Activated CD4-positive, alpha-beta memory T cell treated with anti-CD3 and anti-CD28 coated beads, Interleukin-2, amount 10 ng/mL, durations not matched to agents 7 days and 5 days (primary cell): ENCODE measurements at regions not wholly inside any gene's neighbourhood (a gene's known extent, or its start where the extent isn't known, plus 50 kb on each side); places are given as distances from the start of the nearest gene placed in this dataset.
"Not testable (repeated sequence)": the region's sequence is repeated elsewhere in the genome, so short reads cannot be mapped to it uniquely, and the experiment has no call there.

ENCODE experiments used
- CTCF ChIA-PET: fragments of 350-600 bp; sonication (Branson Sonifier 250); formaldehyde crosslinking; loops from one replicate; lab custom pipeline; 2021; ENCODE audit warnings: antibody characterized with exemption, inconsistent platforms; lab: Charles Lee
- POLR2A ChIA-PET: fragments of 350-600 bp; sonication (Branson Sonifier 250); formaldehyde crosslinking; loops from one replicate; lab custom pipeline; 2021; ENCODE audit warnings: antibody characterized with exemption; lab: Charles Lee
- DNase-seq: peaks from one replicate; pipeline ENCODE4 v3.0.0-alpha.2; 2020
- H3K27ac Mint-ChIP-seq: one replicate; pipeline ENCODE4 v1.8.0; 2021; ENCODE audit warnings: mild to moderate bottlenecking, mixed read lengths
- H3K27me3 Mint-ChIP-seq: one replicate; pipeline ENCODE4 v1.8.0; 2021; ENCODE audit warnings: mixed read lengths
- H3K36me3 Mint-ChIP-seq: one replicate; pipeline ENCODE4 v1.8.0; 2021; ENCODE audit warnings: low read depth, mixed read lengths
- H3K4me1 Mint-ChIP-seq: one replicate; pipeline ENCODE4 v1.8.0; 2021; ENCODE audit warnings: mixed read lengths
- H3K4me3 Mint-ChIP-seq: one replicate; pipeline ENCODE4 v1.8.0; 2021; ENCODE audit warnings: mild to moderate bottlenecking, mixed read lengths
- H3K9me3 Mint-ChIP-seq: one replicate; pipeline ENCODE4 v1.8.0; 2021; ENCODE audit warnings: mixed read lengths

DNA sequence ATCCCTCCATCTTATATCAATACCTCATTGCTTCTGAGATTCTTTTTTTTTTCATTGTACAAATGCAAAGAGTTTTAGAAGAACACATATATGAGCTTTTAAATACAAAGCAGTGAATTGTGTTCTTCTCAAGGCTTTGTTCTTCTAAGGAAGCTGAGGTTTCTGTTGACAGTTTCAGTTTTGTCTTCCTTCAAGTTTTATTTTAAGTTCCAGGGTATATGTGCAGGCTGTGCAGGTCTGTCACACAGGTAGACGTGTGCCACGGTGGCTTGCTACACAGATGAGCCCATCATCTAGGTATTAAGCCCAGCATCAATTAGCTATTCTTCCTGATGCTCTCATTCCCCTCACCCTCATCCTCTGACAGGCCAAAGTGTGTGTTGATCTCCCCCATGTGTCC, 201.2 kb upstream of the DIPK2B start:
- ChIA-PET CTCF (no interaction called here), POLR2A (no interaction called here)
- Mint-ChIP-seq H3K36me3 (no peaks in the 10 kb centered on the region), H3K27me3 (no peaks in the 10 kb centered on the region), H3K4me3 (no peak overlapping the region), H3K4me1 (peaks cover 4% of the 10 kb centered on the region), H3K27ac (no peak overlapping the region), H3K9me3 (peaks cover 2% of the 10 kb centered on the region)
- no peak for DNase-seq

DNA sequence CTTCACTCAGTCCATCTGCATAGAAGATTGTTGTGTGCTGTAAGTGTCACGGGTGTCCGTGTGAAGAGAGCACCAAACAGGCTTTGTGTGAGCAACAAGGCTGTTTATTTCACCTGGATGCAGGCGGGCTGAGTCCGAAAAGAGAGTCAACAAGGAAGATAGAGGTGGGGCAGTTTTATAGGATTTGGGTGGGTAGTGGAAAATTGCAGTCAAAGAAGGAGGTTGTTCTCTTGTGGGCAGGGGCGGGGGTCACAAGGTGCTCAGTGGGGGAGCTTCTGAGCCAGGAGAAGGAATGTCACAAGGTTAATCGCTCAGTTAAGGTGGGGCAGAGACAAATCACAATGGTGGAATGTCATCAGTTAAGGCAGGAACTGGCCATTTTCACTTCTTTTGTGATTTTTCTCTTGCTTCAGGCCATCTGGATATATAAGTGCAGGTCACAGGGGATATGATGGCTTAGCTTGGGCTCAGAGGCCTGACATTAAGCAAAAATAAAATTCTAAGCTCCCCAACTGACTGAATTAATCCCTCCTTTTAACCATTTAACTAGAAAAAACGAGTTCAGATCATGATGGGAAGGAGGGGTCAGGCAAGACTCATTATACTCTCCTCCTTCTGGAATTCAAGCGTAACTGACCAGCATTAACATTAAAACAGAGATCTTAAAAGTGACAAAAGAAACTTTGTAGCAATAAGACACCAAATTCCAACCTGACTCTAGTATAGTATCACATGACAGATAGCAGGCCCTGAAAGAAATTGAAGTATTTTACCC, 200.5 kb upstream of the DIPK2B start:
- H3K27me3 Mint-ChIP-seq, POLR2A ChIA-PET, H3K4me3 Mint-ChIP-seq, DNase-seq, H3K9me3 Mint-ChIP-seq, H3K4me1 Mint-ChIP-seq, H3K27ac Mint-ChIP-seq, H3K36me3 Mint-ChIP-seq, CTCF ChIA-PET: not testable (repeated sequence)

DNA sequence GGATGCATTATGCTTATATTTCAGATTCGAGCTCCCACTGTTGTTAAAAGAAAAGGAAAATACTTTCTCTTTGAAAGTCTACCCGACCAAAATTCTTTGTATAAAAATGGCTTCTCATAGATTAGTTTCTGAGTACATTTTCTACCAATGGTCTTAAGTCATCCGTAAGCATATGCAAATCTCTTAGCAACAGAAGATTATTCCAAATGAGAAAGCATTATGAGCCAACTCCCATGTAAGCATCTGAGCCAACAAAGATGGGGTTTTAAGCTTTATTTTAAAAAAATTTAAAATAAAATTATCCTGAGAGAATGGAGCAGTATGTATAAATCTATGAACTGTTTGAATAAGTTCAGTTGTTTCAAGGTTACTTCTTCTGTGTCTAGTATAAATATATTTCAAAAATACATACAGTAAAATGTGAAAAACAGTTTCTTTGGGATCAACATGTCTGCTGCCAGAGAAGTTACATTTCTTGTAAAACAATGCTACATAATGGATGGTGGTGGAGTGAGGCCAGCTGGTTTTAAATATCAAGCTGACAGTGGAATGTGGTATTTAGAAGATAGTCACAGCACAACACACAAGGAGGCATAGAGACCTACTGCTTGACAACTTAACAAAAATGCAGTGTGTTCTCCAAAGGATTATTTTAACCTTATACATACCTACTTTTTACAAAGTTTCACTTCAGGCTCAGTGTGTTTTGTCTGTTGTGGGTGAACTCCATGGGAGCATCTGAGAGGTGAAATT, 199.5 kb upstream of the DIPK2B start:
- CTCF ChIA-PET, result no interaction called here

DNA sequence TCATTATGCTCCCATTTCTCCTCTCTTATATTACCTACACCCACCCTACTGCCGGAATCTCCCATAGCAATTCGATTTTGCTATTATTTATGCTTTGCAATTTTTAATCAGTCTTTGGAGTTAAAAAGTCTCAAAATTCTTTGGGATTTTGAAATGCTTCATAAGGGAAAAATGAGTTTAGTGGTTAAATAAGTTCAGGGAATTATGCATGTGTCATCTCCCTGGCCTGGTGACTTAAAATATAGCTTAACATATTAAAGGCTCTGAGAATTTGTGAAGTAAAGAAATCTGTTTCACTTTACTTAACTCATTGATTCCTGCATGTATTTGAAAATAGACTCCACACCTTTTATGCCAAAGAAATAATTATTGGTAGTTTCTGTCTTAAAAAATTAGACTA, 185.1 kb upstream of the DIPK2B start:
- CTCF ChIA-PET, result no interaction called here
- Mint-ChIP-seq H3K36me3 (no peaks in the 10 kb centered on the region), H3K4me1 (no peaks in the 10 kb centered on the region)

More for the DNA sequence above, 199.5 kb upstream of the DIPK2B start:
- no peak for DNase-seq
- Mint-ChIP-seq H3K27ac (no peak overlapping the region), H3K9me3 (no peaks in the 10 kb centered on the region), H3K27me3 (no peaks in the 10 kb centered on the region), H3K4me3 (no peak overlapping the region), H3K36me3 (no peaks in the 10 kb centered on the region), H3K4me1 (peaks cover 4% of the 10 kb centered on the region)
- POLR2A ChIA-PET, result no interaction called here

DNA sequence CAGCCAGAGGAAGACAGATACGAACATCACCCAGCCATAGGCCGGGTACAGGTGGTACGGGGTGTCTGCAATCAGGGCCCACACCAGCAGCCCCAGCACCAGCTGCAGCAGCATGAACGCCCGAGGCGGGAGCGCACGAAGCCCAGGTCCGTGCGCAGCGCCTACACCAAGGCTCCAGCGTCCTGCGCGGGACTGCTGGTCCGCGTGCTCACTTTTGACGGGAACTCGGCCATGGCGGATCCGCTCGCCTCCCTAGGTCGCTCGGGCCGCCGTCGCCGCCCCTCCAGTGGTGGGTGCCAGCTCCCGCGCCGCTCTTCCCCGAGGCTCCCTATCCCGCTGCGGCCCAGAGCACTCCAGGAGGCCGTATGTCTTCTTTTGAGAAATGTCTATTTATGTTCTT, 181.2 kb upstream of the DIPK2B start:
- Mint-ChIP-seq H3K36me3 (no peaks in the 10 kb centered on the region), H3K27me3 (no peaks in the 10 kb centered on the region), H3K4me3 (no peak overlapping the region), H3K4me1 (no peaks in the 10 kb centered on the region), H3K27ac (no peak overlapping the region), H3K9me3 (no peaks in the 10 kb centered on the region)
- no peak for DNase-seq
- ChIA-PET POLR2A (no interaction called here), CTCF (no interaction called here)

More for the DNA sequence above, 185.1 kb upstream of the DIPK2B start:
- POLR2A ChIA-PET, result no interaction called here
- Mint-ChIP-seq H3K27ac (no peak overlapping the region), H3K9me3 (no peaks in the 10 kb centered on the region), H3K4me3 (no peak overlapping the region), H3K27me3 (no peaks in the 10 kb centered on the region)
- DNase-seq, result no peak

DNA sequence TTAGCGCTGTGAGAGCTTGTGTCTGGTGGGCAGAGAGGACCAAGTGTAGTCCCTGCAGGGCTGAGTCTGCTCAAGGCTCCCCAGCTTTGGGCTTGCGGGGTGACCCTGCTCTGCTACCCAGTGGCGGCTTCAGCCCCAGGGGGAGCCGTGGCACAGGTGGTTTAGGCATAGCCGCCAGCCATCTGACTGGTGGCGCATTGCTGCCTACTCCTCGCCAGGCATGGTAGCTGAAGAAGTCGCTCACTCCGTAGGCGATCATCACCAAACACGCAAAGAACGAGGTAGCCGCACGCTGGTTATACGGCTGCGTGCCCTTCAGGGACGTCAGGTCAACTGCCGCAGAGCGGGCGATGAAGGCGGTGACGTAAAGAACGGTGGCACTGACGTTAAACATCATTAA, 180.7 kb upstream of the DIPK2B start:
- DNase-seq, result no peak

DNA sequence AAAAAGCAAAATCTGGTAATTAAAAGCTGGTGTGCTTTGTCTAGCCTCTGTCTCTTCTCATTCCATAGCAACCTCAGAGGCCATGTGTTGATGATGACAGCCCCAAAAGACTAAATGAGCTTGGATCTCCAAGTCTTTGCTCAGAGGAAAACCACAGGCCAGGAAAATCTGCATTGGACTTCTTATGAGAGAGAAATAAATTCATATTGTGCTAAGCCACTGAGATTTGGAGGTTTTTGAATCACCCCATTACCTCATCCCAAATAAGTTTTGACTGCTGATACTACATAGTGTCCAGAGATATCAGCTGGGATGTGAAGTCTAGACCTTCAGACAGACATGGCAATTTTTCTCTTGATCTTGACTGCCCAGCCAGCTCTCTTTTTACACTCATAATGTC, 178.6 kb upstream of the DIPK2B start:
- Mint-ChIP-seq H3K36me3 (no peaks in the 10 kb centered on the region), H3K4me3 (no peak overlapping the region), H3K27ac (no peak overlapping the region), H3K4me1 (no peaks in the 10 kb centered on the region), H3K9me3 (no peaks in the 10 kb centered on the region), H3K27me3 (no peaks in the 10 kb centered on the region)
- POLR2A ChIA-PET, result no interaction called here
- CTCF ChIA-PET, result no interaction called here
- DNase-seq, result no peak

More for the DNA sequence above, 180.7 kb upstream of the DIPK2B start:
- POLR2A ChIA-PET, result no interaction called here
- no peak overlapping the region for H3K27ac Mint-ChIP-seq
- no peaks in the 10 kb centered on the region for H3K36me3 Mint-ChIP-seq
- H3K27me3 Mint-ChIP-seq, result no peaks in the 10 kb centered on the region
- no peaks in the 10 kb centered on the region for H3K9me3 Mint-ChIP-seq
- H3K4me3 Mint-ChIP-seq, result no peak overlapping the region
- no peaks in the 10 kb centered on the region for H3K4me1 Mint-ChIP-seq
- CTCF ChIA-PET, result no interaction called here

DNA sequence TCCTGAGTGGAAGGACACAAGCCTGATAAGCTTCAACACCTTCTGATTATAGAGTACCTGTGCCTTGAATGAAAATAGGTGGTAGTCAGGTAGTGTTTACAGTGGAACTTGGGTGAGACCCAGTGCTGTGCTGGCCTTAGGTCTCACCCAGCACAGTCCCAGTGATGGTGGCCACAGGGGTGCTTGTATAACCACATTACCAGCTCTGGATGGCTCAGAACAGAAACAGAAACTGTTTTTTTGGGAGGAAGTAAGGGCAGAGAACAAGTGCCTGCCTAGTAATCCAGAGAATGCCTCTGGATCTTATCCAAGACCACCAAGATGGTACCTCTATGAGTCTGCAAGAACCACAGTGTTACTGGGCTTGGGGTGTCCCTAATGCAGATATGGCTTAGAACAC, 171.5 kb upstream of the DIPK2B start:
- H3K9me3 Mint-ChIP-seq, result peaks cover 8% of the 10 kb centered on the region
- ChIA-PET CTCF (no interaction called here), POLR2A (no interaction called here)
- no peak overlapping the region for H3K4me3 Mint-ChIP-seq
- H3K27me3 Mint-ChIP-seq, result no peaks in the 10 kb centered on the region
- no peak for DNase-seq
- H3K27ac Mint-ChIP-seq, result no peak overlapping the region
- H3K4me1 Mint-ChIP-seq, result no peaks in the 10 kb centered on the region
- H3K36me3 Mint-ChIP-seq, result no peaks in the 10 kb centered on the region

DNA sequence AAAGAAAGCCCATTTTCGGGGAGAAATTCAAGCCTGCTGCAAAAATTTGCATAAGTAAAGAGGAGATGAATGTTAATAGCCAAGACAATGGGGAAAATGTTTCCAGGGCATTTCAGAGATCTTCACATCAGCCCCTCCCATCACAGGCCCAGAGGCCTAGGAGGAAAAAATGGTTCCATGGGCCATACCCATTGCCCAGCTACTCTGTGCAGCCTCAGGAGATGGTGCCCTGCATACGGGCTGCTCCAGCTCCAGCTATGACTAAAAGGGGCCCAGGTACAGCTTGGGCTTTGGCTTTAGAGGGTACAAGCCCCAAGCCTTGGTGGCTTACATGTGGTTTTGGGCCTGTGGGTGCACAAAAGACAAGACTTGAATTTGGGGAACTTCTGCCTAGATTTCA, 168.0 kb upstream of the DIPK2B start:
- no peak overlapping the region for H3K27ac Mint-ChIP-seq
- peaks cover 8% of the 10 kb centered on the region for H3K9me3 Mint-ChIP-seq
- H3K27me3 Mint-ChIP-seq, result no peaks in the 10 kb centered on the region
- POLR2A ChIA-PET, result no interaction called here
- CTCF ChIA-PET, result no interaction called here
- H3K4me3 Mint-ChIP-seq, result no peak overlapping the region
- DNase-seq, result no peak
- H3K36me3 Mint-ChIP-seq, result no peaks in the 10 kb centered on the region
- H3K4me1 Mint-ChIP-seq, result no peaks in the 10 kb centered on the region

DNA sequence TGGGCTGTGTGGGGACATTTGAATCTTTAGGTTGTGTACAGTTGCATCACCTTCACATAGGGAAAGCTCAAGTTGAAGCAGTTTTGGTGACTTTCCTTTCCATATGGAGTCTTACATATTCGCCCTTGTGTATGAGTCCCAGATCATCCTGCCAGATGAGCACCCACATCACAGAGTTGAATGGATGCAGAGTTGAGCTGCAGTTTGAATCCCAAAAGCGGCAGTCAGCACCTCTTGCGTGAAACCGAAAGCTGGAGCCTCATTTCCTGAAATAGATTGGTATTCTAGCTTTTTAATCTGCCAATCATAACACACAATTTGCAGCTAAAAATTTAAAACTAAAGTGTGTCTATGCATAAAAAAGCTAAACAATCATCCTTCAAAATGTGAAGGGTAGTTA, 162.9 kb upstream of the DIPK2B start:
- Mint-ChIP-seq H3K9me3 (peaks cover 6% of the 10 kb centered on the region), H3K4me1 (no peaks in the 10 kb centered on the region), H3K27me3 (no peaks in the 10 kb centered on the region), H3K27ac (no peak overlapping the region), H3K4me3 (no peak overlapping the region), H3K36me3 (no peaks in the 10 kb centered on the region)
- ChIA-PET CTCF (no interaction called here), POLR2A (no interaction called here)
- DNase-seq, result no peak

DNA sequence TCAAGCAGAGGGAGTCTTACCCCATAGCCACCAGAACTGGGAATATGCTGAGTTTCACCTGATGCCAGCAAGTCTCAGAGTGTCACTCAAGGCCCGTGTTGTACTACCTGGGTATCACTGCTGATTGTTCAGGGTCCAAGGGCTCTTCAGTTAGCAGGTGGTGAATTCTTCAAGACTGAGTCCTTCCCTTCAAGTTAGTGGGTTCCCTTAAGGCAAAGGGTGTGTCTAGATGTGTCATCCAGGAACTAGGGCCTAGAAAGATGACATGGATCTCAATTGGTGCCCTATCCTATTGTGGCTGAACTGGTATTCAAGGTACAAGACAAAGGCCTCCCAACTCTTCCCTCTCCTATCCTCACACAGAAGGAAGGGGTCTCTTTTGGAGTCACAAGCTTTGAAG, 159.9 kb upstream of the DIPK2B start:
- Mint-ChIP-seq H3K4me1 (no peaks in the 10 kb centered on the region), H3K36me3 (no peaks in the 10 kb centered on the region), H3K27ac (no peak overlapping the region), H3K9me3 (no peaks in the 10 kb centered on the region), H3K27me3 (no peaks in the 10 kb centered on the region), H3K4me3 (no peak overlapping the region)
- POLR2A ChIA-PET, result no interaction called here
- CTCF ChIA-PET, result no interaction called here
- DNase-seq, result no peak

DNA sequence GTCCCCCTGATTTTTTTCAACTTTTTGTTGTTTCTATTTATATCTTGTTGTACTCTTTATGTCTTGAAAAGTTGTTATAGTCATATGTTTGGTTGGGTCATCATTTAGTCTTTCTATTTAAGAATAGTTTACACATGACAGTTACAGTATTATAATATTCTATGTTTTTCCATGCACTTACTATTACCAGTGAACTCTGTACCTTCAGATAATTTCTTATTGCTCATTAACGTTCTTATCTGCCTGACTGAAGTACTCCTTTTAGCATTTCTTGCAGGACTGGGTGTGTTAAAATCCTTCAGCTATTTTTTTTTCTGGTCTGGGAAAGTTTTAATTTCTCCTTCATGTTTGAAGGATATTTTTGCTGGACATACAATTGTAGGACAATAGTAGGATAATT, 157.7 kb upstream of the DIPK2B start:
- POLR2A ChIA-PET, result no interaction called here
- CTCF ChIA-PET, result no interaction called here
- Mint-ChIP-seq H3K4me3 (no peak overlapping the region), H3K36me3 (no peaks in the 10 kb centered on the region), H3K9me3 (no peaks in the 10 kb centered on the region), H3K27me3 (no peaks in the 10 kb centered on the region), H3K27ac (no peak overlapping the region), H3K4me1 (no peaks in the 10 kb centered on the region)
- no peak for DNase-seq

DNA sequence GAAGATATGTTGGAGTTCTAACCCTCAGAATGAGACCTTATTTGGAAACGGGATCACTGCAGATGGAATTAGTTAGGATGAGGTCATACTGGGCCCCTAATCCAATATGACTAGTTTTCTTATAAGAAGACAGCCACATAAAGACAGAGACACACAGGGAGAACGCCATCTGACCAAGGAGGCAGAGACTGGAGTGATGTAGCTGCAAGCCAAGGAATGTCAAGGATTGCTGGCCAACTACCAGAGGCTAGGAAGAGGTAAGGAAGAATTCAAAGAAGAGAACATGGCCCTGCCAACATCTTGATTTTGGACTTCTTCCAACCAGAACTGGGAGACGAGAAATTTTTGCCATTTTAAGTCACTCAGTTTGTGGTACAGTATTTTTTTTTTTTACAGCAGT, 152.8 kb upstream of the DIPK2B start:
- ChIA-PET CTCF (no interaction called here), POLR2A (no interaction called here)
- no peak overlapping the region for H3K27ac Mint-ChIP-seq
- no peak for DNase-seq
- no peaks in the 10 kb centered on the region for H3K4me1 Mint-ChIP-seq
- no peaks in the 10 kb centered on the region for H3K36me3 Mint-ChIP-seq
- no peak overlapping the region for H3K4me3 Mint-ChIP-seq
- H3K27me3 Mint-ChIP-seq, result no peaks in the 10 kb centered on the region
- H3K9me3 Mint-ChIP-seq, result no peaks in the 10 kb centered on the region

DNA sequence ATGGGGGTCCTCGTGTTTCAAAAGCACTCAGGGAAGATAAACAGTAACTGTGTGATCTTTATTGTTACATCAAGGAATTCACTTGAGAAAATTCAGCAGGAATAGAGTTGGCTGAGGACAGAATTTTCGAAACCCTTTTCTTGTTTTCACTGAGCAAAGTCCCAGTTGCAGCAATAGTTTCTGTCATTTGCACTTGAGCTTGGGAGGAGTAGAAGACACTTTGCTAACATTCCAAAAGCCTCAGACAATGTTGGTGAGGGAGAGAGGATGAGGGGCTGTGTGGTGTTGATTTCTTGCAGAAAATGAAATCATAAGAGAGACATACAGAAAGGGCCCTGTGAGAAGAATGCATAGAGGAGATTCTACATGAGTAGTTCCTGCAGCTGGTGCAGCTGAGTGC, 151.9 kb upstream of the DIPK2B start:
- Mint-ChIP-seq H3K27ac (no peak overlapping the region), H3K9me3 (no peaks in the 10 kb centered on the region), H3K36me3 (no peaks in the 10 kb centered on the region), H3K4me3 (no peak overlapping the region), H3K27me3 (peaks cover 2% of the 10 kb centered on the region), H3K4me1 (no peaks in the 10 kb centered on the region)
- POLR2A ChIA-PET, result no interaction called here
- CTCF ChIA-PET, result no interaction called here
- DNase-seq, result no peak
